Esophagus muscularis mucosa (tissue), 4 donors: ENCODE measurements at regions not wholly inside any gene's neighbourhood (a gene's known extent, or its start where the extent isn't known, plus 50 kb on each side); places are given as distances from the start of the nearest gene placed in this dataset.

Experiments used
- DNase-seq: peaks from one replicate; pipeline ENCODE4 v3.0.0-alpha.2; 2017; ENCODE audit errors: extremely low spot score
- H3K27ac ChIP-seq, 4 donors: fragments of 200-600 bp; sonication (generic); replicated peaks in 1 of 4; 1 replicate in 3 of 4; 2 replicates in 1 of 4; pipeline ENCODE4 v1.5.1; 2016 to 2019; ENCODE audit warnings: mild to moderate bottlenecking in 1 of 4
- H3K27me3 ChIP-seq, 4 donors: fragments of 200-600 bp; sonication (generic); one replicate each; pipeline versions ENCODE4 v1.5.1 to v1.6.0; 2016 to 2019
- H3K36me3 ChIP-seq, 4 donors: fragments of 200-600 bp; sonication (generic); one replicate each; pipeline ENCODE4 v1.5.1; 2016 to 2019
- H3K4me1 ChIP-seq, 4 donors: fragments of 200-600 bp; sonication (generic); one replicate each; pipeline ENCODE4 v1.5.1; 2016 to 2019
- H3K4me3 ChIP-seq, 4 donors: fragments of 200-600 bp; sonication (generic); 1 replicate in 2 of 4; 2 replicates in 2 of 4; pipeline ENCODE4 v1.5.1; 2016 to 2019; ENCODE audit warnings: mild to moderate bottlenecking in 4 of 4, moderate library complexity in 1 of 4
- H3K9me3 ChIP-seq, 4 donors: fragments of 200-600 bp; sonication (generic); 1 replicate in 3 of 4; 2 replicates in 1 of 4; pipeline ENCODE4 v1.5.1; 2016 to 2019
- CTCF ChIP-seq, 3 experiments: fragments of 200-600 bp in 2 of 3; fragments of 450-650 bp in 1 of 3; sonication (generic) in 2 of 3; IDR thresholded peaks; one replicate each; pipeline ENCODE4 v1.5.1; 2017 to 2019; ENCODE audit warnings: antibody characterized with exemption in 3 of 3, mild to moderate bottlenecking in 2 of 3, moderate library complexity in 1 of 3
- EP300 ChIP-seq: sonication (generic); formaldehyde crosslinking; IDR thresholded peaks from one replicate; pipeline ENCODE4 v1.6.1; 2017; ENCODE audit warnings: antibody characterized with exemption
- POLR2A ChIP-seq: fragments of 450-650 bp; IDR thresholded peaks from one replicate; pipeline ENCODE4 v1.6.1; 2017; ENCODE audit warnings: antibody characterized with exemption, moderate library complexity, mild to moderate bottlenecking, low read depth
- POLR2AphosphoS5 ChIP-seq, 2 donors: sonication (generic); formaldehyde crosslinking; IDR thresholded peaks; one replicate each; pipeline ENCODE4 v1.6.1; 2017; ENCODE audit warnings: antibody characterized with exemption in 2 of 2
- WGBS: methylation state at CpG from one replicate; pipeline ENCODE4 v1.1.5; 2018; 5-methylcytosine and 5-hydroxymethylcytosine counted together
- intact Hi-C: fragments of 100-400 bp; cut with DNase I; formaldehyde crosslinking; loops from one replicate; pipeline ENCODE4 v1.15.1; 2023

- no peaks in the 10 kb centered on the region for H3K27me3 ChIP-seq
- no peak overlapping the region for H3K27ac ChIP-seq
- no peaks in the 10 kb centered on the region for H3K36me3 ChIP-seq
- no peak for DNase-seq
- no peaks in the 10 kb centered on the region for H3K4me1 ChIP-seq
- TF ChIP-seq POLR2A (no peak), CTCF (IDR thresholded peaks at IDR 0.05) (no peak), POLR2AphosphoS5 (IDR thresholded peaks at IDR 0.05) (no peak), EP300 (no peak)
- intact Hi-C loops = no loop called here
- H3K9me3 ChIP-seq = no peaks in the 10 kb centered on the region
- no peak overlapping the region for H3K4me3 ChIP-seq
- WGBS = no CpG with 5 or more reads among the region's 1 CpG
Observed at GRCh38 chr1:57989877-57990276, 556.6 kb downstream of the OMA1 start.

GRCh38 chr1:57987523-57987922, 559.0 kb downstream of the OMA1 start:
- no peak for TF ChIP-seq EP300
- no peak for TF ChIP-seq POLR2A
- TF ChIP-seq CTCF (IDR thresholded peaks at IDR 0.05) = no peak
- no peak for TF ChIP-seq POLR2AphosphoS5 (IDR thresholded peaks at IDR 0.05)
- no peaks in the 10 kb centered on the region for H3K27me3 ChIP-seq
- H3K36me3 ChIP-seq = no peaks in the 10 kb centered on the region
- H3K27ac ChIP-seq = no peak overlapping the region
- no peaks in the 10 kb centered on the region for H3K9me3 ChIP-seq
- intact Hi-C loops = no loop called here
- no peaks in the 10 kb centered on the region for H3K4me1 ChIP-seq
- H3K4me3 ChIP-seq = no peak overlapping the region
- WGBS = 55% methylated on average over 4 of the region's 4 CpGs
- no peak for DNase-seq

GRCh38 chr1:57986432-57986831, 560.1 kb downstream of the OMA1 start:
- 57% methylated on average over 5 of the region's 5 CpGs for WGBS
- intact Hi-C loops = no loop called here
- H3K27ac ChIP-seq = no peak overlapping the region
- no peak for TF ChIP-seq POLR2A
- no peak for TF ChIP-seq EP300
- no peak for TF ChIP-seq POLR2AphosphoS5 (IDR thresholded peaks at IDR 0.05)
- no peak for TF ChIP-seq CTCF (IDR thresholded peaks at IDR 0.05)
- H3K4me3 ChIP-seq = no peak overlapping the region
- DNase-seq = no peak
- H3K4me1 ChIP-seq = no peaks in the 10 kb centered on the region
- H3K36me3 ChIP-seq = no peaks in the 10 kb centered on the region
- H3K9me3 ChIP-seq = no peaks in the 10 kb centered on the region
- H3K27me3 ChIP-seq = no peaks in the 10 kb centered on the region

- no peaks in the 10 kb centered on the region for H3K9me3 ChIP-seq
- H3K36me3 ChIP-seq = no peaks in the 10 kb centered on the region
- no peaks in the 10 kb centered on the region for H3K27me3 ChIP-seq
- no peak for DNase-seq
- TF ChIP-seq POLR2A (no peak), EP300 (no peak), CTCF (IDR thresholded peaks at IDR 0.05) (no peak)
- H3K4me3 ChIP-seq = no peak overlapping the region
- H3K27ac ChIP-seq = no peak overlapping the region
- H3K4me1 ChIP-seq = no peaks in the 10 kb centered on the region
- intact Hi-C loops = no loop called here
Observed at GRCh38 chr1:57984277-57984676, 560.4 kb upstream of the DAB1 start.

GRCh38 chr1:57983441-57983840, 559.6 kb upstream of the DAB1 start:
- 78% methylated on average over 3 of the region's 3 CpGs for WGBS
- intact Hi-C loops = no loop called here
- DNase-seq = no peak

More at GRCh38 chr1:57983441-57983840, 559.6 kb upstream of the DAB1 start:
- H3K27ac ChIP-seq = no peak overlapping the region
- TF ChIP-seq CTCF (IDR thresholded peaks at IDR 0.05) (no peak), EP300 (no peak)
- H3K27me3 ChIP-seq = no peaks in the 10 kb centered on the region
- no peaks in the 10 kb centered on the region for H3K9me3 ChIP-seq
- H3K4me1 ChIP-seq = no peaks in the 10 kb centered on the region
- no peaks in the 10 kb centered on the region for H3K36me3 ChIP-seq
- H3K4me3 ChIP-seq = no peak overlapping the region
